ENCODE measurements at regions not wholly inside any gene's neighbourhood (a gene's known extent, or its start where the extent isn't known, plus 50 kb on each side); places are given as distances from the start of the nearest gene placed in this dataset.

- Histone ChIP-seq H3K36me3 (ENCODE audit: control insufficient read depth in 2 of 2, insufficient read depth in 2 of 2, low read length in 1 of 2) (no peaks in the 10 kb centered on the region), H3K9me3 (replicated peaks; ENCODE audit: control insufficient read depth, insufficient read depth, low read length) (no peaks in the 10 kb centered on the region; the same call in 2 of the 3 replicates), H4K20me1 (ENCODE audit: control insufficient read depth, insufficient read depth) (no peaks in the 10 kb centered on the region), H2AFZ (ENCODE audit: control insufficient read depth, low read depth, low read length) (no peak overlapping the region), H3K27ac (ENCODE audit: control insufficient read depth, insufficient read depth) (no peak overlapping the region), H3K9ac (ENCODE audit: control insufficient read depth, insufficient read depth, low read length) (no peak overlapping the region), H3K4me3 (no peak overlapping the region), H3K27me3 (replicated peaks in 1 of 2; ENCODE audit: control insufficient read depth in 2 of 2, insufficient read depth in 2 of 2, low read length in 1 of 2) (no peaks in the 10 kb centered on the region), H3K4me1 (ENCODE audit: control insufficient read depth, insufficient read depth, low read length) (no peaks in the 10 kb centered on the region), H3K4me2 (ENCODE audit: control insufficient read depth, insufficient read depth) (no peak overlapping the region), H3K79me2 (ENCODE audit: control insufficient read depth, insufficient read depth, low read length) (no peaks in the 10 kb centered on the region)
- ATAC-seq = no peak
- FAIRE-seq = no peak
- RAD21 ChIA-PET (ENCODE audit: unreplicated experiment) = no interaction called here
- no peak for DNase-seq (ENCODE audit: low read depth, low spot score)
- in situ Hi-C loops (cut with MboI) (no loop called here), intact Hi-C loops (cut with micrococcal nuclease; ENCODE audit: unreplicated experiment) (no loop called here)
- SMC1A ChIA-PET (ENCODE audit: uncharacterized antibody, unreplicated experiment) = no interaction called here
- POLR2A ChIA-PET = no interaction called here
- BruUV-seq (replicated peaks) = no TSS peak
- 0% methylated on average over 2 of the region's 2 CpGs for WGBS (ENCODE audit: insufficient coverage, insufficient replicate concordance, low lambda C conversion rate, missing lambda C conversion rate)
- CTCF ChIA-PET = no interaction called here
- no peak for TF ChIP-seq NFIC (IDR thresholded peaks at IDR 0.05; ENCODE audit: low read depth, low read length)
- TF ChIP-seq IRF4 (IDR thresholded peaks at IDR 0.05; ENCODE audit: low read depth, low read length) = no peak
- no peak for TF ChIP-seq MYC (IDR thresholded peaks at IDR 0.05; ENCODE audit: insufficient read depth, insufficient read length, insufficient replicate concordance, low read length, severe bottlenecking)
- TF ChIP-seq POU2F2 (IDR thresholded peaks at IDR 0.05; ENCODE audit: borderline replicate concordance, low read depth, low read length) = no peak
- no peak for TF ChIP-seq SREBF1 (IDR thresholded peaks at IDR 0.05; ENCODE audit: low read length)
- TF ChIP-seq, protein P1, sequence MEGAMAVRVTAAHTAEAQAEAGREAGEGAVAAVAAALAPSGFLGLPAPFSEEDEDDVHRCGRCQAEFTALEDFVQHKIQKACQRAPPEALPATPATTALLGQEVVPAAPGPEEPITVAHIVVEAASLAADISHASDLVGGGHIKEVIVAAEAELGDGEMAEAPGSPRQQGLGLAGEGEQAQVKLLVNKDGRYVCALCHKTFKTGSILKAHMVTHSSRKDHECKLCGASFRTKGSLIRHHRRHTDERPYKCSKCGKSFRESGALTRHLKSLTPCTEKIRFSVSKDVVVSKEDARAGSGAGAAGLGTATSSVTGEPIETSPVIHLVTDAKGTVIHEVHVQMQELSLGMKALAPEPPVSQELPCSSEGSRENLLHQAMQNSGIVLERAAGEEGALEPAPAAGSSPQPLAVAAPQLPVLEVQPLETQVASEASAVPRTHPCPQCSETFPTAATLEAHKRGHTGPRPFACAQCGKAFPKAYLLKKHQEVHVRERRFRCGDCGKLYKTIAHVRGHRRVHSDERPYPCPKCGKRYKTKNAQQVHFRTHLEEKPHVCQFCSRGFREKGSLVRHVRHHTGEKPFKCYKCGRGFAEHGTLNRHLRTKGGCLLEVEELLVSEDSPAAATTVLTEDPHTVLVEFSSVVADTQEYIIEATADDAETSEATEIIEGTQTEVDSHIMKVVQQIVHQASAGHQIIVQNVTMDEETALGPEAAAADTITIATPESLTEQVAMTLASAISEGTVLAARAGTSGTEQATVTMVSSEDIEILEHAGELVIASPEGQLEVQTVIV (IDR thresholded peaks at IDR 0.05; ENCODE audit: borderline replicate concordance, partially characterized antibody) = no peak
- no peak for TF ChIP-seq CREB1 (IDR thresholded peaks at IDR 0.05; ENCODE audit: low read depth)
- no peak for TF ChIP-seq BACH1 (IDR thresholded peaks at IDR 0.05; ENCODE audit: borderline replicate concordance)
- no peak for TF ChIP-seq RELB (IDR thresholded peaks at IDR 0.05; ENCODE audit: low read depth)
- no peak for TF ChIP-seq TCF12 (IDR thresholded peaks at IDR 0.05; ENCODE audit: low read depth, low read length)
- TF ChIP-seq YBX1 (IDR thresholded peaks at IDR 0.05) = no peak
- no peak for TF ChIP-seq NFXL1 (IDR thresholded peaks at IDR 0.05; ENCODE audit: borderline replicate concordance)
- no peak for TF ChIP-seq NFYB (IDR thresholded peaks at IDR 0.05; ENCODE audit: insufficient read depth, low read depth, low read length)
- TF ChIP-seq, protein P2, sequence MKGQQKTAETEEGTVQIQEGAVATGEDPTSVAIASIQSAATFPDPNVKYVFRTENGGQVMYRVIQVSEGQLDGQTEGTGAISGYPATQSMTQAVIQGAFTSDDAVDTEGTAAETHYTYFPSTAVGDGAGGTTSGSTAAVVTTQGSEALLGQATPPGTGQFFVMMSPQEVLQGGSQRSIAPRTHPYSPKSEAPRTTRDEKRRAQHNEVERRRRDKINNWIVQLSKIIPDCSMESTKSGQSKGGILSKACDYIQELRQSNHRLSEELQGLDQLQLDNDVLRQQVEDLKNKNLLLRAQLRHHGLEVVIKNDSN (IDR thresholded peaks at IDR 0.05; ENCODE audit: borderline replicate concordance, extremely low read length, insufficient read depth, low read depth, low read length) = no peak
- TF ChIP-seq STAT3 (IDR thresholded peaks at IDR 0.05; ENCODE audit: low read depth, low read length) = no peak
- no peak for TF ChIP-seq PRDM15 (CRISPR knock-in tag; IDR thresholded peaks at IDR 0.05)
- TF ChIP-seq SUPT20H (IDR thresholded peaks at IDR 0.05; ENCODE audit: borderline replicate concordance, control insufficient read depth, low read depth, low read length) = no peak
- TF ChIP-seq SRF (IDR thresholded peaks at IDR 0.05; ENCODE audit: low read depth in 2 of 2, low read length in 2 of 2) = no peak
Measured at GRCh38 chr2:51526766-51527165, 494.8 kb upstream of the NRXN1 start.
